ENCODE measurements at regions not wholly inside any gene's neighbourhood (a gene's known extent, or its start where the extent isn't known, plus 50 kb on each side); places are given as distances from the start of the nearest gene placed in this dataset.
"Not testable (repeated sequence)": the region's sequence is repeated elsewhere in the genome, so short reads cannot be mapped to it uniquely, and the experiment has no call there.

GRCh38 chr14:106625186-106625585, 1098.8 kb downstream of the TMEM121 start:
- TF ChIP-seq CTCF (IDR thresholded peaks at IDR 0.05): no peak
- Mint-ChIP-seq H3K27me3 (ENCODE audit: low read depth, poor library complexity) (peaks cover 3% of the 10 kb centered on the region), H3K4me1 (no peaks in the 10 kb centered on the region), H3K27ac (no peak overlapping the region), H3K9me3 (peaks cover 94% of the 10 kb centered on the region), H3K36me3 (ENCODE audit: low read depth) (peaks cover 3% of the 10 kb centered on the region), H3K4me3 (no peak overlapping the region)
- no peak for DNase-seq

GRCh38 chr14:106626469-106626868, 1100.1 kb downstream of the TMEM121 start:
- not testable (repeated sequence) for H3K36me3 Mint-ChIP-seq (ENCODE audit: low read depth); H3K4me3 Mint-ChIP-seq; DNase-seq; H3K27me3 Mint-ChIP-seq (ENCODE audit: low read depth, poor library complexity); H3K27ac Mint-ChIP-seq; H3K4me1 Mint-ChIP-seq
- peaks cover 94% of the 10 kb centered on the region for H3K9me3 Mint-ChIP-seq

- not testable (repeated sequence) for H3K4me3 Mint-ChIP-seq; DNase-seq; H3K36me3 Mint-ChIP-seq (ENCODE audit: low read depth); H3K4me1 Mint-ChIP-seq; H3K27ac Mint-ChIP-seq; H3K27me3 Mint-ChIP-seq (ENCODE audit: low read depth, poor library complexity)
- H3K9me3 Mint-ChIP-seq: peaks cover 94% of the 10 kb centered on the region
Measured at GRCh38 chr14:106626942-106627588, 1100.7 kb downstream of the TMEM121 start.

GRCh38 chr14:106631879-106632278, 1105.5 kb downstream of the TMEM121 start:
- Mint-ChIP-seq H3K27me3 (ENCODE audit: low read depth, poor library complexity) (peaks cover 4% of the 10 kb centered on the region), H3K4me1 (no peaks in the 10 kb centered on the region), H3K27ac (no peak overlapping the region)

GRCh38 chr14:106633721-106634120, 1107.3 kb downstream of the TMEM121 start:
- TF ChIP-seq CTCF (IDR thresholded peaks at IDR 0.05): no peak
- Mint-ChIP-seq H3K27ac (no peak overlapping the region), H3K36me3 (ENCODE audit: low read depth) (no peaks in the 10 kb centered on the region), H3K27me3 (ENCODE audit: low read depth, poor library complexity) (peaks cover 4% of the 10 kb centered on the region), H3K4me1 (no peaks in the 10 kb centered on the region), H3K4me3 (no peak overlapping the region), H3K9me3 (peaks cover 98% of the 10 kb centered on the region)
- DNase-seq: no peak

More at GRCh38 chr14:106631879-106632278, 1105.5 kb downstream of the TMEM121 start:
- TF ChIP-seq CTCF (IDR thresholded peaks at IDR 0.05): no peak
- Mint-ChIP-seq H3K4me3 (no peak overlapping the region), H3K9me3 (peaks cover 92% of the 10 kb centered on the region), H3K36me3 (ENCODE audit: low read depth) (no peaks in the 10 kb centered on the region)
- no peak for DNase-seq

- TF ChIP-seq CTCF (IDR thresholded peaks at IDR 0.05): no peak
- Mint-ChIP-seq H3K36me3 (ENCODE audit: low read depth) (no peaks in the 10 kb centered on the region), H3K27me3 (ENCODE audit: low read depth, poor library complexity) (peaks cover 4% of the 10 kb centered on the region), H3K4me1 (no peaks in the 10 kb centered on the region), H3K27ac (no peak overlapping the region), H3K4me3 (no peak overlapping the region), H3K9me3 (peaks cover 96% of the 10 kb centered on the region)
- no peak for DNase-seq
Measured at GRCh38 chr14:106635569-106635968, 1109.2 kb downstream of the TMEM121 start.

- H3K9me3 Mint-ChIP-seq: peaks cover 93% of the 10 kb centered on the region
- not testable (repeated sequence) for H3K4me3 Mint-ChIP-seq; H3K27me3 Mint-ChIP-seq (ENCODE audit: low read depth, poor library complexity); H3K4me1 Mint-ChIP-seq; DNase-seq; H3K36me3 Mint-ChIP-seq (ENCODE audit: low read depth); H3K27ac Mint-ChIP-seq
Measured at GRCh38 chr14:106638786-106639452, 1112.5 kb downstream of the TMEM121 start.
